CD14-positive monocyte (primary cell): ENCODE measurements at regions not wholly inside any gene's neighbourhood (a gene's known extent, or its start where the extent isn't known, plus 50 kb on each side); places are given as distances from the start of the nearest gene placed in this dataset.

Experiments used
- DNase-seq, 3 donors: peaks; one replicate each; pipeline ENCODE4 v3.0.0-alpha.2; 2011 to 2022
- H2AFZ ChIP-seq: 2 replicates; pipeline ENCODE4 v1.6.0; 2012; ENCODE audit warnings: mild to moderate bottlenecking, low read depth, low read length, inconsistent platforms; ENCODE audit not compliant: insufficient read depth, poor library complexity, severe bottlenecking
- H3K27ac ChIP-seq, 2 donors: 1 replicate in 1 of 2; 2 replicates in 1 of 2; pipeline ENCODE4 v1.5.1; 2012 to 2013; ENCODE audit warnings: low read length in 2 of 2, control low read depth in 1 of 2, inconsistent platforms in 1 of 2, low read depth in 1 of 2, mild to moderate bottlenecking in 1 of 2
- H3K27me3 ChIP-seq, 2 donors: one replicate each; pipeline versions ENCODE4 v1.6.0 to v1.6.1; 2011 to 2013; ENCODE audit warnings: low read length in 2 of 2; ENCODE audit not compliant: control insufficient read depth in 2 of 2, insufficient read depth in 2 of 2
- H3K36me3 ChIP-seq, 2 donors: replicated peaks in 1 of 2; 1 replicate in 1 of 2; 2 replicates in 1 of 2; pipeline versions ENCODE4 v1.5.1 to v1.6.1; 2012 to 2013; ENCODE audit warnings: low read length in 2 of 2, control low read depth in 1 of 2, inconsistent platforms in 1 of 2, mild to moderate bottlenecking in 1 of 2; ENCODE audit not compliant: insufficient read depth in 2 of 2, control insufficient read depth in 1 of 2
- H3K4me1 ChIP-seq, 2 donors: 1 replicate in 1 of 2; 2 replicates in 1 of 2; pipeline versions ENCODE4 v1.5.1 to v1.6.1; 2012 to 2013; ENCODE audit warnings: low read length in 2 of 2, control low read depth in 1 of 2, inconsistent platforms in 1 of 2, mild to moderate bottlenecking in 1 of 2, moderate library complexity in 1 of 2; ENCODE audit not compliant: insufficient read depth in 2 of 2, control insufficient read depth in 1 of 2
- H3K4me2 ChIP-seq: replicated peaks from 2 replicates; pipeline ENCODE3; 2012; ENCODE audit warnings: low read length, moderate library complexity, mild to moderate bottlenecking; ENCODE audit not compliant: poor library complexity, severe bottlenecking; ENCODE audit errors: extremely low read depth
- H3K4me3 ChIP-seq, 3 experiments: fragments of 200-600 bp in 1 of 3; sonication (generic) in 1 of 3; replicated peaks in 1 of 3; 1 replicate in 2 of 3; 2 replicates in 1 of 3; pipeline ENCODE4 v1.5.1; 2011 to 2013; ENCODE audit warnings: low read length in 3 of 3, mild to moderate bottlenecking in 3 of 3, control low read depth in 2 of 3, low read depth in 2 of 3, inconsistent platforms in 1 of 3, moderate library complexity in 1 of 3
- H3K79me2 ChIP-seq: 2 replicates; pipeline ENCODE4 v1.6.0; 2012; ENCODE audit warnings: mild to moderate bottlenecking, control low read depth, inconsistent platforms, low read length, moderate library complexity; ENCODE audit not compliant: insufficient read depth
- H3K9ac ChIP-seq: 2 replicates; pipeline ENCODE4 v1.6.0; 2017; ENCODE audit warnings: low read length, mild to moderate bottlenecking; ENCODE audit not compliant: insufficient read depth, poor library complexity, severe bottlenecking
- H3K9me3 ChIP-seq, 2 donors: replicated peaks in 1 of 2; 1 replicate in 1 of 2; 2 replicates in 1 of 2; pipeline versions ENCODE4 v1.5.1 to v1.6.1; 2012 to 2013; ENCODE audit warnings: low read length in 2 of 2, control low read depth in 1 of 2; ENCODE audit not compliant: control insufficient read depth in 1 of 2, insufficient read depth in 1 of 2
- H4K20me1 ChIP-seq: 2 replicates; pipeline ENCODE4 v1.6.0; 2012; ENCODE audit warnings: mild to moderate bottlenecking, low read length, control low read depth, moderate library complexity; ENCODE audit not compliant: insufficient read depth
- H3K27ac Mint-ChIP-seq, 7 donors: one replicate each; pipeline ENCODE4 v1.8.0; 2020; ENCODE audit warnings: mild to moderate bottlenecking in 7 of 7, mixed read lengths in 7 of 7, moderate library complexity in 6 of 7, inconsistent platforms in 2 of 7
- H3K27me3 Mint-ChIP-seq, 3 donors: one replicate each; pipeline ENCODE4 v1.8.0; 2021 to 2022; ENCODE audit warnings: low read depth in 3 of 3, mild to moderate bottlenecking in 3 of 3, mixed read lengths in 3 of 3, moderate library complexity in 3 of 3, inconsistent platforms in 1 of 3
- H3K36me3 Mint-ChIP-seq, 2 donors: one replicate each; pipeline ENCODE4 v1.8.0; 2020; ENCODE audit warnings: mixed read lengths in 2 of 2, inconsistent platforms in 1 of 2, mild to moderate bottlenecking in 1 of 2
- H3K4me1 Mint-ChIP-seq: one replicate; pipeline ENCODE4 v1.8.0; 2020; ENCODE audit warnings: mild to moderate bottlenecking, mixed read lengths
- H3K4me3 Mint-ChIP-seq, 2 donors: one replicate each; pipeline ENCODE4 v1.8.0; 2020; ENCODE audit warnings: mild to moderate bottlenecking in 2 of 2, mixed read lengths in 2 of 2, moderate library complexity in 1 of 2
- H3K9me3 Mint-ChIP-seq, 7 donors: one replicate each; pipeline ENCODE4 v1.8.0; 2020 to 2022; ENCODE audit warnings: mixed read lengths in 7 of 7, mild to moderate bottlenecking in 6 of 7, moderate library complexity in 6 of 7, inconsistent platforms in 2 of 7
- WGBS: methylation state at CpG from one replicate; pipeline ENCODE4 v1.1.5; 2013; ENCODE audit warnings: missing lambda C conversion rate; ENCODE audit not compliant: insufficient coverage; 5-methylcytosine and 5-hydroxymethylcytosine counted together
- intact Hi-C, 2 donors: fragments of 100-400 bp; cut with micrococcal nuclease; formaldehyde crosslinking; loops; one replicate each; pipeline versions ENCODE4 v1.15.0 to v1.15.1; 2023
- TF ChIP-seq, protein P1 (sequence below): fragments of 200-600 bp; IDR thresholded peaks from one replicate; pipeline ENCODE4 v1.8.0; 2022; ENCODE audit warnings: antibody characterized with exemption, mild to moderate bottlenecking

GRCh38 chr13:29914581-29914980, 64.2 kb upstream of the UBL3 start:
- peaks cover 17 to 35% (median 24%) of the 10 kb centered on the region in 7 donors for H3K9me3 Mint-ChIP-seq
- Histone ChIP-seq H3K4me1 (peaks cover 0 to 5% of the 10 kb centered on the region in 2 donors), H3K4me3 (no peak overlapping the region), H3K9ac (no peak overlapping the region), H3K79me2 (no peaks in the 10 kb centered on the region), H3K4me2 (no peak overlapping the region), H4K20me1 (no peaks in the 10 kb centered on the region), H3K27ac (no peak overlapping the region), H3K27me3 (no peaks in the 10 kb centered on the region), H3K36me3 (no peaks in the 10 kb centered on the region), H3K9me3 (peaks cover 17 to 25% of the 10 kb centered on the region in 2 donors), H2AFZ (no peak overlapping the region)
- H3K27me3 Mint-ChIP-seq: no peaks in the 10 kb centered on the region
- H3K27ac Mint-ChIP-seq: no peak overlapping the region
- no peaks in the 10 kb centered on the region for H3K36me3 Mint-ChIP-seq
- no peak for DNase-seq
- peaks cover 5% of the 10 kb centered on the region for H3K4me1 Mint-ChIP-seq
- TF ChIP-seq, protein P1, sequence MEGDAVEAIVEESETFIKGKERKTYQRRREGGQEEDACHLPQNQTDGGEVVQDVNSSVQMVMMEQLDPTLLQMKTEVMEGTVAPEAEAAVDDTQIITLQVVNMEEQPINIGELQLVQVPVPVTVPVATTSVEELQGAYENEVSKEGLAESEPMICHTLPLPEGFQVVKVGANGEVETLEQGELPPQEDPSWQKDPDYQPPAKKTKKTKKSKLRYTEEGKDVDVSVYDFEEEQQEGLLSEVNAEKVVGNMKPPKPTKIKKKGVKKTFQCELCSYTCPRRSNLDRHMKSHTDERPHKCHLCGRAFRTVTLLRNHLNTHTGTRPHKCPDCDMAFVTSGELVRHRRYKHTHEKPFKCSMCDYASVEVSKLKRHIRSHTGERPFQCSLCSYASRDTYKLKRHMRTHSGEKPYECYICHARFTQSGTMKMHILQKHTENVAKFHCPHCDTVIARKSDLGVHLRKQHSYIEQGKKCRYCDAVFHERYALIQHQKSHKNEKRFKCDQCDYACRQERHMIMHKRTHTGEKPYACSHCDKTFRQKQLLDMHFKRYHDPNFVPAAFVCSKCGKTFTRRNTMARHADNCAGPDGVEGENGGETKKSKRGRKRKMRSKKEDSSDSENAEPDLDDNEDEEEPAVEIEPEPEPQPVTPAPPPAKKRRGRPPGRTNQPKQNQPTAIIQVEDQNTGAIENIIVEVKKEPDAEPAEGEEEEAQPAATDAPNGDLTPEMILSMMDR: no peak
- 49% methylated on average over 2 of the region's 3 CpGs for WGBS
- H3K4me3 Mint-ChIP-seq: no peak overlapping the region
- intact Hi-C loops: no loop called here

DNA sequence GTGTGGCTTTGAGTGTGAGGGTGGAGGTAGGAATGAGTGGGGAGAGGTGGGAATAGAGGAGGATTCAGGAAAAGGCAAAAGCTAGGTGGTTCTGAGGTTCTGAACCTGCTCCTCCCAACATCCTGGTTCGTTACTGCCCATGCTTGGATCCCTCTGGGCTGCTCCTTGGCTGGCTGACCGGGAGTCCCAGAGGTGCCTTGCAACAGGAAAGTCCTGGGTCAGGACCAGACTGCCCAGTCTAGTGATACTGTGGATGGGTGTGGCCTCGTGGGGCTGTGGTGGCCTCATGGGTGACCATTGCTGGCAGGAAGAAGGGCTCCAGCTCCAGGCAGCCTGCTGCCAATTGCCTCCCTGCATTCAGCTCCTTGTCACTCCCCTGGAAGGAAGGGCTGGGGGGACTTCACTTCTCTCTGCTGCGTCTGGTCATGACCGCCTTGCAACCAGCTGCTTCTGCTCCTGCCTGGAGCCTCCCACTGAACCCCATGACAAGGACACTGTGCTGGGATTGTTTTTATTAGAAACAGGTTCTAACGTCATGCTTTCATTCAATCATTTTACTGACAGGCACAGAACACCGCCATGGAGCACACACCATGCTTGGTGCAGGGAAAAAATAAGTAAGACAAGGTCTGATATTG, 61.5 kb upstream of the UBL3 start:
- H3K9ac ChIP-seq: no peak overlapping the region
- 82% methylated on average over 3 of the region's 7 CpGs for WGBS
- Mint-ChIP-seq H3K9me3 (peaks cover 17 to 33% (median 24%) of the 10 kb centered on the region in 7 donors), H3K4me3 (no peak overlapping the region), H3K36me3 (no peaks in the 10 kb centered on the region), H3K27me3 (no peaks in the 10 kb centered on the region), H3K4me1 (peaks cover 5% of the 10 kb centered on the region), H3K27ac (no peak overlapping the region)
- H3K4me2 ChIP-seq: no peak overlapping the region
- H3K4me3 ChIP-seq: no peak overlapping the region
- no peaks in the 10 kb centered on the region for H3K36me3 ChIP-seq
- peaks cover 0 to 5% of the 10 kb centered on the region in 2 donors for H3K4me1 ChIP-seq
- no peak for DNase-seq
- intact Hi-C loops: no loop called here
- TF ChIP-seq, protein P1: no peak
- H3K9me3 ChIP-seq: peaks cover 17 to 25% of the 10 kb centered on the region in 2 donors
- no peaks in the 10 kb centered on the region for H4K20me1 ChIP-seq
- no peak overlapping the region for H2AFZ ChIP-seq
- no peaks in the 10 kb centered on the region for H3K27me3 ChIP-seq
- no peak overlapping the region for H3K27ac ChIP-seq
- H3K79me2 ChIP-seq: no peaks in the 10 kb centered on the region
